Neural cell (in vitro differentiated cells): ENCODE measurements at regions not wholly inside any gene's neighbourhood (a gene's known extent, or its start where the extent isn't known, plus 50 kb on each side); places are given as distances from the start of the nearest gene placed in this dataset.

ENCODE experiments used
- H2AFZ ChIP-seq: fragments of 200-600, 300-800 bp; sonication (generic), shearing (Covaris generic); 2 replicates; pipeline ENCODE4 v1.6.0; 2014; ENCODE audit warnings: low read depth, mild to moderate bottlenecking, antibody characterized with exemption, low read length, moderate library complexity
- H3F3A ChIP-seq: fragments of 200-600 bp; shearing (Covaris generic); 2 replicates; pipeline ENCODE4 v1.6.1; 2016; ENCODE audit warnings: mild to moderate bottlenecking, moderate library complexity, mixed read lengths, antibody characterized with exemption, low read length; ENCODE audit not compliant: insufficient read depth, poor library complexity, severe bottlenecking
- H3K27ac ChIP-seq: fragments of 200-600, 300-800 bp; sonication (generic), shearing (Covaris generic); 2 replicates; pipeline ENCODE4 v1.5.1; 2014; ENCODE audit warnings: mild to moderate bottlenecking, low read length, moderate library complexity
- H3K27me3 ChIP-seq: fragments of 300-800, 200-600 bp; sonication (generic), shearing (Covaris generic); 2 replicates; pipeline ENCODE4 v1.6.0; 2014; ENCODE audit warnings: mild to moderate bottlenecking, low read depth, low read length, moderate library complexity; ENCODE audit not compliant: insufficient read depth
- H3K36me3 ChIP-seq: fragments of 300-800, 200-600 bp; sonication (generic), shearing (Covaris generic); 2 replicates; pipeline ENCODE4 v1.5.1; 2014; ENCODE audit warnings: mild to moderate bottlenecking, antibody characterized with exemption, low read length, moderate library complexity; ENCODE audit not compliant: insufficient read depth
- H3K4me2 ChIP-seq: fragments of 300-800, 200-600 bp; sonication (generic), shearing (Covaris generic); 2 replicates; pipeline ENCODE4 v1.6.0; 2014; ENCODE audit warnings: mild to moderate bottlenecking, low read length
- H3K4me3 ChIP-seq: fragments of 300-800, 200-600 bp; sonication (generic), shearing (Covaris generic); 2 replicates; pipeline ENCODE4 v1.5.1; 2014; ENCODE audit warnings: mild to moderate bottlenecking, low read length, moderate library complexity
- H3K79me2 ChIP-seq: fragments of 200-600 bp; shearing (Covaris generic); replicated peaks from 2 replicates; pipeline ENCODE4 v1.6.0; 2014; ENCODE audit warnings: mild to moderate bottlenecking, low read length, moderate library complexity; ENCODE audit not compliant: insufficient read depth
- H3K9ac ChIP-seq: fragments of 300-800, 200-600 bp; sonication (generic), shearing (Covaris generic); 2 replicates; pipeline ENCODE4 v1.6.1; 2016; ENCODE audit warnings: mild to moderate bottlenecking, low read length, mixed read lengths
- H3K9me2 ChIP-seq: fragments of 200-600 bp; shearing (Covaris generic); 2 replicates; pipeline ENCODE4 v1.6.1; 2016; ENCODE audit warnings: mild to moderate bottlenecking, low read length, mixed read lengths; ENCODE audit not compliant: insufficient read depth
- H3K9me3 ChIP-seq: fragments of 200-600, 300-800 bp; sonication (generic), shearing (Covaris generic); 2 replicates; pipeline ENCODE4 v1.6.1; 2016; ENCODE audit warnings: mild to moderate bottlenecking, mixed run types, low read length, moderate library complexity, mixed read lengths
- H4K20me1 ChIP-seq: fragments of 200-600 bp; shearing (Covaris generic); 2 replicates; pipeline ENCODE4 v1.6.1; 2016; ENCODE audit warnings: mild to moderate bottlenecking, mixed run types; ENCODE audit not compliant: insufficient read depth
- EP300 ChIP-seq: fragments of 450-650 bp; conservative IDR thresholded peaks from 2 replicates; pipeline ENCODE4 v1.6.1; 2014; ENCODE audit warnings: antibody characterized with exemption, mild to moderate bottlenecking, moderate library complexity; ENCODE audit not compliant: poor library complexity, severe bottlenecking
- EZH2 ChIP-seq: fragments of 200-600, 300-800 bp; shearing (Covaris generic), sonication (generic); IDR thresholded peaks from 2 replicates; pipeline ENCODE4 v1.6.1; 2014; ENCODE audit warnings: antibody characterized with exemption, low read length, borderline replicate concordance, mild to moderate bottlenecking; ENCODE audit not compliant: insufficient read depth, poor library complexity, severe bottlenecking
- MXI1 ChIP-seq: fragments of 450-650 bp; conservative IDR thresholded peaks from 2 replicates; pipeline ENCODE4 v1.6.1; 2014; ENCODE audit warnings: antibody characterized with exemption, mild to moderate bottlenecking; ENCODE audit not compliant: poor library complexity, severe bottlenecking
- POLR2AphosphoS5 ChIP-seq: IDR thresholded peaks from 2 replicates; pipeline ENCODE4 v1.6.1; 2012
- RAD21 ChIP-seq: fragments of 450-650 bp; conservative IDR thresholded peaks from 2 replicates; pipeline ENCODE4 v1.6.1; 2014; ENCODE audit warnings: antibody characterized with exemption, mild to moderate bottlenecking, moderate library complexity
- REST ChIP-seq: IDR thresholded peaks from 2 replicates; pipeline ENCODE4 v1.6.1; 2012; ENCODE audit warnings: borderline replicate concordance
- SMC3 ChIP-seq: fragments of 450-650 bp; conservative IDR thresholded peaks from 2 replicates; pipeline ENCODE4 v1.6.1; 2014; ENCODE audit warnings: antibody characterized with exemption, mild to moderate bottlenecking, moderate library complexity; ENCODE audit not compliant: poor library complexity
- TAF1 ChIP-seq: IDR thresholded peaks from 2 replicates; pipeline ENCODE4 v1.6.1; 2012; ENCODE audit warnings: low read depth
- TF ChIP-seq, protein P1 (sequence below): fragments of 450-650 bp; IDR thresholded peaks from 2 replicates; pipeline ENCODE4 v1.5.1; 2014; ENCODE audit warnings: antibody characterized with exemption, mild to moderate bottlenecking, moderate library complexity; ENCODE audit not compliant: poor library complexity, severe bottlenecking

DNA sequence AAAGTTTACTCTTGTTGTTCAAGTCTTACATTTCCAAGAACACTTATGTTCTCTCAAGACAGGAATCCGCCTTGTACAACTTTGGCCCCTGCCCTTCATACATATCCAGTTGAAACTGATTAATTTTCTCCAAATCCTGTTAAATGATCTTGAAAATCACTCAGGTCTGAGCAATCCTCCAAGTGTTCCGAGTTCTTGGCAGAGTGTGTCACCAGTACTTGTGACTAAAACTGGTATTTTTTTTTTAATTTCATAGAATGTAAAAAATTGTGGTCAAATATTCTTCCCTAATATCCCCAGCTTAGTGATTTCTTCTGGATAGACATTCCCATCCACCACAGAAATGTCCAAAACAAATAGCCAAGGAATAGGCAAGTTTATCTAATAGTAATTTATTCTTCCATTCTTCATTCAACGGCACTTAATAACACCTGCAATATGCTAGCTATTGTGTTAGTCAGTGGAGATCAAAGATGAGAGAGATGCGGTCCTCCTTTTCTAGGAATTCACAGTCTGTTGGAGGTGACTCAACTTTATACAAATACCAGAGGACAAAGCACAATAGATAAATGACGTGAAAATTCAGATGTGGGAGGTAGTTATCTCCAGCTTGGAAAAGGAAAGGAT is 71.4 kb downstream of the DIRAS3 start:
- H4K20me1 ChIP-seq: no peaks in the 10 kb centered on the region
- no peaks in the 10 kb centered on the region for H3K27me3 ChIP-seq
- H3K79me2 ChIP-seq: no peaks in the 10 kb centered on the region
- no peaks in the 10 kb centered on the region for H3K9me3 ChIP-seq
- no peak overlapping the region for H3K27ac ChIP-seq
- H2AFZ ChIP-seq: no peak overlapping the region
- TF ChIP-seq, protein P1, sequence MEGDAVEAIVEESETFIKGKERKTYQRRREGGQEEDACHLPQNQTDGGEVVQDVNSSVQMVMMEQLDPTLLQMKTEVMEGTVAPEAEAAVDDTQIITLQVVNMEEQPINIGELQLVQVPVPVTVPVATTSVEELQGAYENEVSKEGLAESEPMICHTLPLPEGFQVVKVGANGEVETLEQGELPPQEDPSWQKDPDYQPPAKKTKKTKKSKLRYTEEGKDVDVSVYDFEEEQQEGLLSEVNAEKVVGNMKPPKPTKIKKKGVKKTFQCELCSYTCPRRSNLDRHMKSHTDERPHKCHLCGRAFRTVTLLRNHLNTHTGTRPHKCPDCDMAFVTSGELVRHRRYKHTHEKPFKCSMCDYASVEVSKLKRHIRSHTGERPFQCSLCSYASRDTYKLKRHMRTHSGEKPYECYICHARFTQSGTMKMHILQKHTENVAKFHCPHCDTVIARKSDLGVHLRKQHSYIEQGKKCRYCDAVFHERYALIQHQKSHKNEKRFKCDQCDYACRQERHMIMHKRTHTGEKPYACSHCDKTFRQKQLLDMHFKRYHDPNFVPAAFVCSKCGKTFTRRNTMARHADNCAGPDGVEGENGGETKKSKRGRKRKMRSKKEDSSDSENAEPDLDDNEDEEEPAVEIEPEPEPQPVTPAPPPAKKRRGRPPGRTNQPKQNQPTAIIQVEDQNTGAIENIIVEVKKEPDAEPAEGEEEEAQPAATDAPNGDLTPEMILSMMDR: no peak
- no peak for TF ChIP-seq RAD21
- no peak for TF ChIP-seq REST
- TF ChIP-seq SMC3: no peak
- TF ChIP-seq TAF1: no peak
- TF ChIP-seq POLR2AphosphoS5: no peak
- no peak overlapping the region for H3K4me2 ChIP-seq
- H3K9me2 ChIP-seq: no peaks in the 10 kb centered on the region
- no peak overlapping the region for H3K9ac ChIP-seq
- H3F3A ChIP-seq: no peaks in the 10 kb centered on the region
- no peaks in the 10 kb centered on the region for H3K36me3 ChIP-seq
- H3K4me3 ChIP-seq: no peak overlapping the region

DNA sequence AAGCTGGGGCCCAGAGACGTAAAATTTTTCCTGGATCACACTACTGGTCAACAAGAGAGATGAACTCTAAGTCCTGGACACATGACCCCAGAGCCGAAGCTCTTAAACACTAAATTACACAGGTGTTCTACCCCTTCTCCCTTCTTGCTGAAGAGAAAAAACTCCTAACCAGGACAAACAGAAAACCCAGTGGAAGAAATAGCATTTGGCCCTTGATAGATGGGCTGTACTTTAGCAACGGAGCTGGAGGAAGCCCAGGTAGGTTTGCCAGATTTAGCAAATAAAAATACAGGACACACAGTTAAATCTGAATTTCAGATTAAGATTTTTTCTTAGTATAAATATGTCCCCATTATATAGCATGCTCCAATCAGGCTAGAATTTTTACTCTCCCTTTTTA is 72.7 kb downstream of the DIRAS3 start:
- H3K36me3 ChIP-seq: no peaks in the 10 kb centered on the region
- no peak overlapping the region for H2AFZ ChIP-seq
- H3K79me2 ChIP-seq: no peaks in the 10 kb centered on the region
- H3K9ac ChIP-seq: no peak overlapping the region
- H3K27ac ChIP-seq: no peak overlapping the region
- H4K20me1 ChIP-seq: no peaks in the 10 kb centered on the region
- no peaks in the 10 kb centered on the region for H3K9me2 ChIP-seq
- TF ChIP-seq TAF1 (no peak), EP300 (no peak), POLR2AphosphoS5 (no peak), EZH2 (no peak), SMC3 (no peak), RAD21 (no peak), MXI1 (no peak), REST (no peak)
- TF ChIP-seq, protein P1: no peak
- H3K27me3 ChIP-seq: no peaks in the 10 kb centered on the region
- H3F3A ChIP-seq: no peaks in the 10 kb centered on the region
- H3K4me3 ChIP-seq: no peak overlapping the region
- H3K4me2 ChIP-seq: no peak overlapping the region
- no peaks in the 10 kb centered on the region for H3K9me3 ChIP-seq
